ENCODE measurements at regions not wholly inside any gene's neighbourhood (a gene's known extent, or its start where the extent isn't known, plus 50 kb on each side); places are given as distances from the start of the nearest gene placed in this dataset.
"Not testable (repeated sequence)": the region's sequence is repeated elsewhere in the genome, so short reads cannot be mapped to it uniquely, and the experiment has no call there.

DNA sequence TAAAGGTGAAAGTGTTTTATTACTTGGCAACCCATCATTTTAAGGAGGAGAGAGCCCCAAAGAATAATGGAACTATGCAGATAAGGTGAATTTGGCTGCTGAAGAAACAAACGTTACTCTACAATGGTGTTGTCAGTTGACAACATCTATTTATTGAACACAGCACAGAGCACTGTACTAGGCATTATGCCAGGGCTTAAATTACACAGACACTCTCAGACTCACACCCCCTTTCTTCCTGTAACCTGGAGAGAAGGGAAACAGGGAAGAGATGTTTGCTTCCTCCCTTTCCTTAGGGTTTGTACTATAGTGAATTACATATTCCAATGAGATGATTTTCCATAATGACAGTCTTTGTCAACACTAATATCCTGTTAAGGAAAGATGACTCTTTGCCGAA is 94.0 kb upstream of the ATP5MC3 start:
- Histone ChIP-seq H3K36me3 (no peaks in the 10 kb centered on the region), H3K4me1 (no peaks in the 10 kb centered on the region), H3K27ac (no peak overlapping the region), H3K4me3 (no peak overlapping the region), H3K27me3 (peaks cover 0 to 4% of the 10 kb centered on the region in 2 donors), H3K9me3 (no peaks in the 10 kb centered on the region)
- intact Hi-C loops (cut with DNase I; ENCODE audit: low total_unique reads), result no loop called here
- TF ChIP-seq, protein P1, sequence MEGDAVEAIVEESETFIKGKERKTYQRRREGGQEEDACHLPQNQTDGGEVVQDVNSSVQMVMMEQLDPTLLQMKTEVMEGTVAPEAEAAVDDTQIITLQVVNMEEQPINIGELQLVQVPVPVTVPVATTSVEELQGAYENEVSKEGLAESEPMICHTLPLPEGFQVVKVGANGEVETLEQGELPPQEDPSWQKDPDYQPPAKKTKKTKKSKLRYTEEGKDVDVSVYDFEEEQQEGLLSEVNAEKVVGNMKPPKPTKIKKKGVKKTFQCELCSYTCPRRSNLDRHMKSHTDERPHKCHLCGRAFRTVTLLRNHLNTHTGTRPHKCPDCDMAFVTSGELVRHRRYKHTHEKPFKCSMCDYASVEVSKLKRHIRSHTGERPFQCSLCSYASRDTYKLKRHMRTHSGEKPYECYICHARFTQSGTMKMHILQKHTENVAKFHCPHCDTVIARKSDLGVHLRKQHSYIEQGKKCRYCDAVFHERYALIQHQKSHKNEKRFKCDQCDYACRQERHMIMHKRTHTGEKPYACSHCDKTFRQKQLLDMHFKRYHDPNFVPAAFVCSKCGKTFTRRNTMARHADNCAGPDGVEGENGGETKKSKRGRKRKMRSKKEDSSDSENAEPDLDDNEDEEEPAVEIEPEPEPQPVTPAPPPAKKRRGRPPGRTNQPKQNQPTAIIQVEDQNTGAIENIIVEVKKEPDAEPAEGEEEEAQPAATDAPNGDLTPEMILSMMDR (IDR thresholded peaks at IDR 0.05), result no peak
- TF ChIP-seq POLR2A (IDR thresholded peaks at IDR 0.05), result no peak
- no peak for DNase-seq

- Histone ChIP-seq H3K4me1 (no peaks in the 10 kb centered on the region), H3K9me3 (no peaks in the 10 kb centered on the region), H3K36me3 (no peaks in the 10 kb centered on the region), H3K27ac (no peak overlapping the region), H3K4me3 (no peak overlapping the region), H3K27me3 (no peaks in the 10 kb centered on the region)
- intact Hi-C loops (cut with DNase I; ENCODE audit: low total_unique reads), result no loop called here
- no peak for DNase-seq
- TF ChIP-seq, protein P1 (IDR thresholded peaks at IDR 0.05), result no peak
- TF ChIP-seq POLR2A (IDR thresholded peaks at IDR 0.05), result no peak
These were observed 77.7 kb upstream of the ATP5MC3 start for GRCh38 chr2:175259164-175259563.

GRCh38 chr2:175256806-175257585 is 75.5 kb upstream of the ATP5MC3 start:
- H3K4me1 ChIP-seq, result no peaks in the 10 kb centered on the region
- TF ChIP-seq, protein P1 (IDR thresholded peaks at IDR 0.05), result no peak
- TF ChIP-seq POLR2A (IDR thresholded peaks at IDR 0.05), result no peak
- no peaks in the 10 kb centered on the region for H3K27me3 ChIP-seq
- no peak overlapping the region for H3K27ac ChIP-seq
- H3K9me3 ChIP-seq, result no peaks in the 10 kb centered on the region
- H3K36me3 ChIP-seq, result no peaks in the 10 kb centered on the region
- DNase-seq, result no peak
- no peak overlapping the region for H3K4me3 ChIP-seq
- intact Hi-C loops (cut with DNase I; ENCODE audit: low total_unique reads), result no loop called here

GRCh38 chr2:175256391-175256790 is 74.9 kb upstream of the ATP5MC3 start:
- H3K36me3 ChIP-seq; H3K27ac ChIP-seq; DNase-seq; intact Hi-C loops (cut with DNase I; ENCODE audit: low total_unique reads); H3K4me3 ChIP-seq; H3K27me3 ChIP-seq; H3K4me1 ChIP-seq; H3K9me3 ChIP-seq: not testable (repeated sequence)

DNA sequence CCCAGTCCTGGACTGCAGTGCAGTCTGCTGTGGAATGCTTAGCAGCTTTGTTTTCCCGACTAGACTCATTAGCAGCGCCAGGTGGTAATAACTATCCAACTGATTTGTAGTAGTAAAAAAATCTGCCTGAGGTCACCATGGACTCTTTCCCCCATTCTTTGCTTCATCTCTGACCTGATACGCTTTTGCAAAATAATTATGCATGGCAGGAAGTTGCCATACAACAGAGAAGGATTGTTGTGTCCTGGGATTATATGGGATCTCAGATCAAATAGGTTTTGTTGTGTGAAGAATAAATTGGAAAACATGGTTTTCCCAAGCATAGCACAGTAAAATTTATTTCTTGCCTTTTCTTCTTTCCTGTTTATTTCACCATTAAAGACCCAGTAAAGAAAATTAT is 72.4 kb upstream of the ATP5MC3 start:
- intact Hi-C loops (cut with DNase I; ENCODE audit: low total_unique reads), result no loop called here
- no peak overlapping the region for H3K4me3 ChIP-seq
- H3K27me3 ChIP-seq, result no peaks in the 10 kb centered on the region
- no peaks in the 10 kb centered on the region for H3K9me3 ChIP-seq
- no peaks in the 10 kb centered on the region for H3K4me1 ChIP-seq
- H3K27ac ChIP-seq, result no peak overlapping the region
- H3K36me3 ChIP-seq, result no peaks in the 10 kb centered on the region
- no peak for TF ChIP-seq POLR2A (IDR thresholded peaks at IDR 0.05)
- TF ChIP-seq, protein P1 (IDR thresholded peaks at IDR 0.05), result no peak
- no peak for DNase-seq

Data from uterus (tissue), 3 donors.